GM18507 (cell line): ENCODE measurements at regions not wholly inside any gene's neighbourhood (a gene's known extent, or its start where the extent isn't known, plus 50 kb on each side); places are given as distances from the start of the nearest gene placed in this dataset.

Source experiments
- DNase-seq: peaks from one replicate; pipeline ENCODE4 v3.0.0; 2011; ENCODE audit warnings: low read depth; ENCODE audit not compliant: insufficient read length; ENCODE audit errors: extremely low spot score
- FAIRE-seq: peaks from 2 replicates; lab custom pipeline; 2011; peaks lifted over from hg19 to GRCh38; lab: Jason Lieb, UNC

DNA sequence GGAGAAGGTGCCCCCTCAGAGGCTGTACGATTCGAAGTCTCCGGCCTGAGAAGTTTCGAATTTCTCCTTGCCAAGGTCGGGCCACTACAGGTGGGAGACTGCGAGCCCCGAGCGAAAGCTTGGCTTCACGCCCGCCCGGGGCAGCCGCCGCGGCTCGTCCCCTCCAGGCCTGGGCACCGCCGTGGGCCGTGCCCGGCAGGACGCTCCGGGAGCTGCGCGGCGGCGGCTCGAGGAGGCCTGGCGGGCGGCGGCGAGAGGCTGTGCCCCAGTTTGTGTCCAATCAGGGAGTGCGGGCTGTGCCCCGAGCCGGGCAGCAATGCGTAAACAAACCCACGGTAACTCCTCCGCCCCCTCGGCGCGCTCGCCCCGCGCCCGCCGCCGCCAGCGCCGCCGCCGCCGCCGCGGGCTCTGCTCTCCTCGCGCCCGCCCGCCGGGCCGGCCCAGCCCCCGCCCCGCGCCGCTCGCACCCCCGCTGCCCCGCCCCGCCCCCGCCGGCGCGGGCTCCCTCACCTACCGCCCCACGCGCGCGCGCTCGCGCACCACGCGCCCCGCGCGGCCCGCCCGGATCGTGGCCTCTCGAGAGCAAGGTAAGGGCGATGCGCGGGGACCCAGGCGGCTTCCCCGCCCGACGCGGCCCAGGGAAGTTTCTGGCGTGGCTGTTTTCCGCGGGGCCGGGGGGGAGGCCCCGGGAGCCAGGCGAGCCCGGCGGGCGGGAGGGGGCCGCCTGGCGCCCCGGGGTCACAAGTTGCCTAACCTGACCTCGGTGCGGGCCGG, 57.8 kb upstream of the PCGF5 start:
- no peak for FAIRE-seq
- peak; percentile 22 for DNase-seq

DNA sequence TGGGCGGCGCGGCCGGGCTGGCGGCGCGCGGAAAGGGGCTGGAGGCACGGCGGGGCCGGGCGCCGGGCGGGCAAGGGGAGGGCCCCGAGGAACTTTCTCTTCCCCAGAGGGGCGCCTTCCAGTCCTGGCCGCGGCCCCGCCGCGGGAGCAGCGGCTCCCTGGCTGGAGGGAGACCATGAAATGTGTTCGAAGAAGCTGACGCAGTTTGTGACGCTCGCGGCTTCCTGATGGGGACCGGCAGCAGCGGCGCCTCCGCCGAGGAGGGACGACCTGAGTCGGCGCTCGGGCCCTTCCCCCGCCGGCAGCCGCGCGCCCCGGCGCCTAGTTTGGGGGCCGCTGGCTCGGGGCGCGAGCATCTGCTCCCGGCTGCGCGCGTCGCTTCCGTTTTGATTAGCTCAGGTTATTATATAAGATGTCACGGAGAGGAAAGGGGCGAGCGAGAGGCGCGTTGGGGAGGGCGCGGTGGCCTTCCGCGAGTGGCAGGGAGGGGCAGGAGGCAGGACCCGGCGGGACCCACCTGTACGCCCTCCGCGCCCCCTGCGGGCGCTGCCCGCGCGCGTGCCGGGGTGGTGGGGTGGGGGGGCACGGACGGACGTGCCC, 57.1 kb upstream of the PCGF5 start:
- FAIRE-seq, result peak; percentile 31
- peak; percentile 48 for DNase-seq

DNA sequence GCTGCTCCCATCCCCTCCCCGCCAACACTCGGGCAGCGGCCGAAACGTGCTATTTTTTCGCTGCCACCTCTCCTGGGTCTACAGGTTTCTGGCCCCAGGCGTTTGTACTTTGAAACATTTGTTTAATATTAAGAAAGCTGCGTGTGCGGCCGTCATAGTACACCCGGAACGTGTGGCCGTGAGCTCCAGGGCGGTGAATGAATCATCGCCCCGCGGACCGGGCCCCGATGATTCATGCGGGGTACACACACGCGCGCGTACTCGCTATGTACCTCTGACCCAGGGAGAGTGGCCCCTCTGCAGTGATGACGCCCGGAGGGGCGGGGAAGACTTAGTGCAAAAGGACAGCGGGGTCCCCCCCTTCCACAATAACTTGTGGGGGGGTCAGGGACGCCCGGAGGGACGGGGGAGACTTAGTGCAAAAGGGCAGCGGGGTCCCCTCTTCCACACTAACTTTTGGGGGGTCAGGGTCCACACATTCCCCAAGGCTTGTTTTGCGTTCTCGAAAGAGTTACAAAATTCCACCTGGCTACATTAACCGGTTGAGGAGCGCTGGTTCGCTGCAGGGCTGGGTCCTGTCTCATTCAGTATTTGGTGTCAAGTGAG, 56.5 kb upstream of the PCGF5 start:
- FAIRE-seq (no peak), DNase-seq (no peak)

GRCh38 chr10:91164520-91165065, 55.9 kb upstream of the PCGF5 start:
- no peak for FAIRE-seq
- no peak for DNase-seq

DNA sequence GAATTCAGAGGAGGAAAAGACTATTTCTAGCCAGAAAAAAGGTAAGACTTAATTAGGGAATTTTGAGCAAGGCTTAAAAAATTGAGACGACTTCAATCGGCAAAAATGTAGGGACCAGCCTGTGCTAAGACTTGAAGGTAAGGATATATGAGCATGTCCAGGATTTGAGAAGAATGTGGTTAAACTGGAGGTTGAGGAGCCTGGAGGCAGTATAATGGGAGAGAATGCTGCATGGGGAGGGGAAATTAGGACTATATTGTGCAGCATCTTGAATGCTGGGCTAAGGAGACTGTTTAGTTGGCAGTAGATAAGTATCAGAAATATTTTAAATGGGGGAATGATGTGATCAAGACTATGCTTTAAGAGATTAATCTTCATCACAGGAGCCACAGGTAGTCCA, 53.1 kb upstream of the PCGF5 start:
- no peak for FAIRE-seq

GRCh38 chr10:91170418-91170817, 50.0 kb upstream of the PCGF5 start:
- FAIRE-seq, result no peak
- no peak for DNase-seq

More for the DNA sequence above, 53.1 kb upstream of the PCGF5 start:
- no peak for DNase-seq
